Keratinocyte (primary cell): ENCODE measurements at regions not wholly inside any gene's neighbourhood (a gene's known extent, or its start where the extent isn't known, plus 50 kb on each side); places are given as distances from the start of the nearest gene placed in this dataset.
"Not testable (repeated sequence)": the region's sequence is repeated elsewhere in the genome, so short reads cannot be mapped to it uniquely, and the experiment has no call there.

Experiments used
- EZH2 ChIP-seq: IDR thresholded peaks from one replicate; pipeline ENCODE4 v1.6.1; 2012; ENCODE audit warnings: inconsistent platforms, mild to moderate bottlenecking, low read length, moderate library complexity
- TF ChIP-seq, protein P1 (sequence below), 3 experiments: IDR thresholded peaks in 1 of 3; conservative IDR thresholded peaks in 1 of 3; optimal IDR thresholded peaks in 1 of 3; 2 replicates in 2 of 3; 3 replicates in 1 of 3; pipeline versions ENCODE3 to v1.5.1; 2011; ENCODE audit warnings: low read length in 3 of 3, mild to moderate bottlenecking in 3 of 3, moderate library complexity in 2 of 3, control low read depth in 1 of 3, inconsistent platforms in 1 of 3; ENCODE audit not compliant: insufficient read depth in 2 of 3; ENCODE audit errors: extremely low read depth in 1 of 3

DNA sequence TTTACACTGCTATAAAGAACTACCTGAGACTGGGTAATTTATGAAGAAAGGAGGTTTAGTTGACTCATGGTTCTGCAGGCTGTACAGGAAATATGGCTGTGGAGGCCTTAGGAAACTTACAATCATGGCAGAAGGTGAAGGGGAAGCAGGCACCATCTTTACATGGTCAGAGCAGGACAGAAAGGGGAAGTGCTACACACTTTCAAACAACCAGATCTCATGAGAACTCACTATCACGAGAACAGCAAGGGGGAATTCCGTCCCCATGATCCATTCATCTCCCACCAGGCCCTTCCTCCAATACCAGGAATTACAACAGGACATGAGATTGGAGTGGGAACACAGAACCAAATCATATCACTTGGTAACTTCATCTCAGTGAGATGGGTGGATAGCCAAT is 536.5 kb upstream of the ID2 start:
- TF ChIP-seq, protein P1, sequence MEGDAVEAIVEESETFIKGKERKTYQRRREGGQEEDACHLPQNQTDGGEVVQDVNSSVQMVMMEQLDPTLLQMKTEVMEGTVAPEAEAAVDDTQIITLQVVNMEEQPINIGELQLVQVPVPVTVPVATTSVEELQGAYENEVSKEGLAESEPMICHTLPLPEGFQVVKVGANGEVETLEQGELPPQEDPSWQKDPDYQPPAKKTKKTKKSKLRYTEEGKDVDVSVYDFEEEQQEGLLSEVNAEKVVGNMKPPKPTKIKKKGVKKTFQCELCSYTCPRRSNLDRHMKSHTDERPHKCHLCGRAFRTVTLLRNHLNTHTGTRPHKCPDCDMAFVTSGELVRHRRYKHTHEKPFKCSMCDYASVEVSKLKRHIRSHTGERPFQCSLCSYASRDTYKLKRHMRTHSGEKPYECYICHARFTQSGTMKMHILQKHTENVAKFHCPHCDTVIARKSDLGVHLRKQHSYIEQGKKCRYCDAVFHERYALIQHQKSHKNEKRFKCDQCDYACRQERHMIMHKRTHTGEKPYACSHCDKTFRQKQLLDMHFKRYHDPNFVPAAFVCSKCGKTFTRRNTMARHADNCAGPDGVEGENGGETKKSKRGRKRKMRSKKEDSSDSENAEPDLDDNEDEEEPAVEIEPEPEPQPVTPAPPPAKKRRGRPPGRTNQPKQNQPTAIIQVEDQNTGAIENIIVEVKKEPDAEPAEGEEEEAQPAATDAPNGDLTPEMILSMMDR (optimal IDR thresholded peaks at IDR 0.05 in 1 of 3, IDR thresholded peaks at IDR 0.05 in 1 of 3, conservative IDR thresholded peaks at IDR 0.05 in 1 of 3; ENCODE audit: extremely low read depth in 1 of 3, insufficient read depth in 2 of 3, low read length in 3 of 3), result not testable (repeated sequence)
- TF ChIP-seq EZH2, result not testable (repeated sequence)
